ENCODE measurements at regions not wholly inside any gene's neighbourhood (a gene's known extent, or its start where the extent isn't known, plus 50 kb on each side); places are given as distances from the start of the nearest gene placed in this dataset.

DNA sequence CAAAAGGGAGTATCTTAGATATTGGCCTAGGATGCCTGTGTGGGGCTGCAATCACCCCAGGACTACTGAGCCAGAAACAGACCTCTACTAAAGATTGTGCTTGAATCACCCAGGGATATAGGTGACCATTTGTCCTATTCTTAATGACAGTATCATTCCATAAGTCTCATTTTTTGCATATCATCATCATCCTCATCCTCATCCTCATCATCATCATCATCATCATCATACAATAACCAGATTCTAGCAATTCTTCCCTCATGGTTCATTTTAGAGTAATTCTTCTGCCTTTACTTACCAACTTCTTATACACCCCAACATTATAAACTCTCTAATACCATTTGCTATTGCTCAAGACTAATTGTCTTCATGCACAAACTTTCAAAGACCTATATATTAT, 226.6 kb downstream of the B3GLCT start:
- TF ChIP-seq, protein P1, sequence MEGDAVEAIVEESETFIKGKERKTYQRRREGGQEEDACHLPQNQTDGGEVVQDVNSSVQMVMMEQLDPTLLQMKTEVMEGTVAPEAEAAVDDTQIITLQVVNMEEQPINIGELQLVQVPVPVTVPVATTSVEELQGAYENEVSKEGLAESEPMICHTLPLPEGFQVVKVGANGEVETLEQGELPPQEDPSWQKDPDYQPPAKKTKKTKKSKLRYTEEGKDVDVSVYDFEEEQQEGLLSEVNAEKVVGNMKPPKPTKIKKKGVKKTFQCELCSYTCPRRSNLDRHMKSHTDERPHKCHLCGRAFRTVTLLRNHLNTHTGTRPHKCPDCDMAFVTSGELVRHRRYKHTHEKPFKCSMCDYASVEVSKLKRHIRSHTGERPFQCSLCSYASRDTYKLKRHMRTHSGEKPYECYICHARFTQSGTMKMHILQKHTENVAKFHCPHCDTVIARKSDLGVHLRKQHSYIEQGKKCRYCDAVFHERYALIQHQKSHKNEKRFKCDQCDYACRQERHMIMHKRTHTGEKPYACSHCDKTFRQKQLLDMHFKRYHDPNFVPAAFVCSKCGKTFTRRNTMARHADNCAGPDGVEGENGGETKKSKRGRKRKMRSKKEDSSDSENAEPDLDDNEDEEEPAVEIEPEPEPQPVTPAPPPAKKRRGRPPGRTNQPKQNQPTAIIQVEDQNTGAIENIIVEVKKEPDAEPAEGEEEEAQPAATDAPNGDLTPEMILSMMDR (IDR thresholded peaks at IDR 0.05): no peak
- TF ChIP-seq POLR2A (IDR thresholded peaks at IDR 0.05): no peak
